ENCODE measurements at regions not wholly inside any gene's neighbourhood (a gene's known extent, or its start where the extent isn't known, plus 50 kb on each side); places are given as distances from the start of the nearest gene placed in this dataset.

- TF ChIP-seq CTCF (conservative IDR thresholded peaks at IDR 0.05 in 1 of 2, IDR thresholded peaks at IDR 0.05 in 1 of 2; ENCODE audit: extremely low read depth in 1 of 2, insufficient read depth in 1 of 2, low read depth in 1 of 2, low read length in 2 of 2), result no peak
- TF ChIP-seq EZH2 (IDR thresholded peaks at IDR 0.05; ENCODE audit: borderline replicate concordance, low read length), result no peak
Measured at GRCh38 chr7:130904031-130904757, 170.2 kb upstream of the KLF14 start.

Data from mammary epithelial cell (primary cell).